Chondrocyte (in vitro differentiated cells): ENCODE measurements at regions not wholly inside any gene's neighbourhood (a gene's known extent, or its start where the extent isn't known, plus 50 kb on each side); places are given as distances from the start of the nearest gene placed in this dataset.
"Not testable (repeated sequence)": the region's sequence is repeated elsewhere in the genome, so short reads cannot be mapped to it uniquely, and the experiment has no call there.

ENCODE experiments used
- DNase-seq: peaks from one replicate; pipeline ENCODE4 v3.0.0; 2021; ENCODE audit warnings: mixed read lengths, low spot score
- H3K27ac Mint-ChIP-seq: one replicate; pipeline ENCODE4 v1.8.0; 2021; ENCODE audit warnings: mild to moderate bottlenecking, moderate library complexity, mixed read lengths; ENCODE audit not compliant: unreplicated experiment
- H3K27me3 Mint-ChIP-seq: 2 replicates; pipeline ENCODE4 v1.8.0; 2021; ENCODE audit warnings: low read depth, mixed read lengths
- H3K36me3 Mint-ChIP-seq: 2 replicates; pipeline ENCODE4 v1.8.0; 2021; ENCODE audit warnings: low read depth, mixed read lengths
- H3K4me1 Mint-ChIP-seq: 2 replicates; pipeline ENCODE4 v1.8.0; 2021; ENCODE audit warnings: low read depth, mild to moderate bottlenecking, mixed read lengths
- H3K4me3 Mint-ChIP-seq: one replicate; pipeline ENCODE4 v1.8.0; 2021; ENCODE audit warnings: mild to moderate bottlenecking, moderate library complexity, mixed read lengths; ENCODE audit not compliant: unreplicated experiment
- H3K9me3 Mint-ChIP-seq: 2 replicates; pipeline ENCODE4 v1.8.0; 2021; ENCODE audit warnings: low read depth, mixed read lengths
- TF ChIP-seq, protein P1 (sequence below): fragments of 200-600 bp; sonication (generic); IDR thresholded peaks from 2 replicates; pipeline ENCODE4 v1.5.0; 2021; ENCODE audit warnings: antibody characterized with exemption, mild to moderate bottlenecking, moderate library complexity

DNA sequence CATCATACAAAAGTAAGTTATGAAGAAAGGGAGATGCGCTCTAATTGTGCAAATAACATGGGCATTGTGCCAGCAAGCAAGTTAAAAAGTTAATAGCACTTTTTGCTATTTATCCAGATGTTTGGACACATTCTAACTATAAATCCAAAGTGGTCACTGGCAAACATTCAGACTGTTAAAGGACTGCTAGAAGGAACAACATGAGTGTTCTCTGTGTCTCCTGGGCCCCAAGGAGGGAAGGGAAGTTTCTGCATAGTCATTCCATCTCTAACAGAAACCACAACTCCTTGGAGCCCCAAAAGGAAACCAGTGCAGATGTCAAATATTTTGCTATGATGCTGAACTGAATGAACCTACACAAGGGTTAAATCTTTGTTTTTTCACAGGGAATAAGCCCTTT is 213.3 kb upstream of the HNRNPA3 start:
- H3K27me3 Mint-ChIP-seq, result peaks cover 6% of the 10 kb centered on the region
- H3K9me3 Mint-ChIP-seq, result no peaks in the 10 kb centered on the region
- no peak overlapping the region for H3K4me3 Mint-ChIP-seq
- no peak overlapping the region for H3K27ac Mint-ChIP-seq
- TF ChIP-seq, protein P1, sequence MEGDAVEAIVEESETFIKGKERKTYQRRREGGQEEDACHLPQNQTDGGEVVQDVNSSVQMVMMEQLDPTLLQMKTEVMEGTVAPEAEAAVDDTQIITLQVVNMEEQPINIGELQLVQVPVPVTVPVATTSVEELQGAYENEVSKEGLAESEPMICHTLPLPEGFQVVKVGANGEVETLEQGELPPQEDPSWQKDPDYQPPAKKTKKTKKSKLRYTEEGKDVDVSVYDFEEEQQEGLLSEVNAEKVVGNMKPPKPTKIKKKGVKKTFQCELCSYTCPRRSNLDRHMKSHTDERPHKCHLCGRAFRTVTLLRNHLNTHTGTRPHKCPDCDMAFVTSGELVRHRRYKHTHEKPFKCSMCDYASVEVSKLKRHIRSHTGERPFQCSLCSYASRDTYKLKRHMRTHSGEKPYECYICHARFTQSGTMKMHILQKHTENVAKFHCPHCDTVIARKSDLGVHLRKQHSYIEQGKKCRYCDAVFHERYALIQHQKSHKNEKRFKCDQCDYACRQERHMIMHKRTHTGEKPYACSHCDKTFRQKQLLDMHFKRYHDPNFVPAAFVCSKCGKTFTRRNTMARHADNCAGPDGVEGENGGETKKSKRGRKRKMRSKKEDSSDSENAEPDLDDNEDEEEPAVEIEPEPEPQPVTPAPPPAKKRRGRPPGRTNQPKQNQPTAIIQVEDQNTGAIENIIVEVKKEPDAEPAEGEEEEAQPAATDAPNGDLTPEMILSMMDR, result no peak
- H3K4me1 Mint-ChIP-seq, result no peaks in the 10 kb centered on the region
- no peaks in the 10 kb centered on the region for H3K36me3 Mint-ChIP-seq
- no peak for DNase-seq

- TF ChIP-seq, protein P1, result no peak
- H3K4me1 Mint-ChIP-seq, result no peaks in the 10 kb centered on the region
- no peaks in the 10 kb centered on the region for H3K9me3 Mint-ChIP-seq
- DNase-seq, result no peak
- H3K27ac Mint-ChIP-seq, result no peak overlapping the region
- H3K27me3 Mint-ChIP-seq, result peaks cover 4% of the 10 kb centered on the region
- H3K4me3 Mint-ChIP-seq, result no peak overlapping the region
- H3K36me3 Mint-ChIP-seq, result no peaks in the 10 kb centered on the region
Observed at GRCh38 chr2:177000061-177000714, 212.4 kb upstream of the HNRNPA3 start.

GRCh38 chr2:177000715-177001072 is 211.9 kb upstream of the HNRNPA3 start:
- peaks cover 4% of the 10 kb centered on the region for H3K27me3 Mint-ChIP-seq
- no peak for DNase-seq
- no peaks in the 10 kb centered on the region for H3K4me1 Mint-ChIP-seq
- TF ChIP-seq, protein P1, result no peak
- H3K4me3 Mint-ChIP-seq, result no peak overlapping the region
- no peak overlapping the region for H3K27ac Mint-ChIP-seq
- H3K36me3 Mint-ChIP-seq, result no peaks in the 10 kb centered on the region
- H3K9me3 Mint-ChIP-seq, result no peaks in the 10 kb centered on the region

DNA sequence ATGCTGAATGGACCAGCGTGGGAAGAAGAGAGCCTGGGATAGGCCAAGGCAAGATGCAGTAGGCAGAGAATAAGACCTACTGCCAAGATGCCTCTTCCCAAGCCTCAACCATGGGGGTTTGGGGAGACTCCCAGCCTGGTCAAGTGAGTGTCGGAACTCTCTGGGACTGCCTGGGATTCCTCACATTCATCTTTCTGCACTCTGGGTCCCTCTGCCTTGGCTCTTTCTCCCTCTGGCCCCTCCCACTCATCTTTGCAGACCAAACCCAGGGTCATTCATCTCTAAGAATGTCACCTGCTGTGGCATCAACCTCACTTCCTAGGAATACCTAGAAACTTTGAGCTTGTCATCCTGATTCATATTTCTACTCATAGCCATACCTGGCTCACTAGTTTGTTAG is 211.3 kb upstream of the HNRNPA3 start:
- Mint-ChIP-seq H3K4me1 (no peaks in the 10 kb centered on the region), H3K36me3 (peaks cover 1% of the 10 kb centered on the region), H3K4me3 (no peak overlapping the region), H3K9me3 (peaks cover 5% of the 10 kb centered on the region), H3K27me3 (peaks cover 6% of the 10 kb centered on the region), H3K27ac (no peak overlapping the region)
- DNase-seq, result no peak
- TF ChIP-seq, protein P1, result no peak

DNA sequence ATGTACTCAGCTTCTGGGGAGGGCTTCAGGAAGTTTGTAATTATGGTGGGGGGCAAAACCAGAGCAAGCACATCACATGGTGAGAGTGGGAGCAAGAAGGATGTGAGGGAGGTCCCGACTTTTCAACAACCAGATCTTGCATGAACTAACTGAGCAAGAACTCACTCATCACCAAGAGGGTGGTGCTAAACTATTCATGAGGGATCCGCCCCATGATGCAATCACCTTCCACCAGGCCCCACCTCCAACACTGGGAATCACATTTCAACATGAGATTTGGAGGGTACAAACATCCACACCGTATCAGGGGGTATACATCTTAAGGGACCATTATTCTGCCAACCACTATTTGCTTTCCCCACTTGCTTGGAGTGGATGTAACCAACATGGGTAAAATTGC is 209.6 kb upstream of the HNRNPA3 start:
- TF ChIP-seq, protein P1, result no peak
- H3K4me1 Mint-ChIP-seq, result no peaks in the 10 kb centered on the region
- H3K36me3 Mint-ChIP-seq, result peaks cover 1% of the 10 kb centered on the region
- H3K9me3 Mint-ChIP-seq, result peaks cover 11% of the 10 kb centered on the region
- no peak for DNase-seq
- H3K27me3 Mint-ChIP-seq, result peaks cover 7% of the 10 kb centered on the region
- H3K27ac Mint-ChIP-seq, result no peak overlapping the region
- H3K4me3 Mint-ChIP-seq, result no peak overlapping the region

- not testable (repeated sequence) for DNase-seq, H3K4me3 Mint-ChIP-seq, H3K27ac Mint-ChIP-seq, H3K4me1 Mint-ChIP-seq, H3K27me3 Mint-ChIP-seq, H3K36me3 Mint-ChIP-seq
- H3K9me3 Mint-ChIP-seq, result peaks cover 13% of the 10 kb centered on the region
Observed at GRCh38 chr2:177007726-177008125, 204.9 kb upstream of the HNRNPA3 start.

GRCh38 chr2:177008662-177009061 is 203.9 kb upstream of the HNRNPA3 start:
- H3K27ac Mint-ChIP-seq, H3K4me1 Mint-ChIP-seq, DNase-seq, H3K36me3 Mint-ChIP-seq, H3K4me3 Mint-ChIP-seq, H3K27me3 Mint-ChIP-seq: not testable (repeated sequence)
- peaks cover 13% of the 10 kb centered on the region for H3K9me3 Mint-ChIP-seq
